Left lobe of liver (tissue), 2 donors: ENCODE measurements at regions not wholly inside any gene's neighbourhood (a gene's known extent, or its start where the extent isn't known, plus 50 kb on each side); places are given as distances from the start of the nearest gene placed in this dataset.
"Not testable (repeated sequence)": the region's sequence is repeated elsewhere in the genome, so short reads cannot be mapped to it uniquely, and the experiment has no call there.

Experiments
- ATAC-seq: fragments of 200-7000 bp; cut with Tn5 transposase; one replicate; pipeline ENCODE4 v1.9.1; 2020; ENCODE audit warnings: mild to moderate bottlenecking, moderate library complexity
- DNase-seq: peaks from one replicate; pipeline ENCODE4 v3.0.0-alpha.2; 2020; ENCODE audit warnings: low spot score
- donor health status: DM: no; HTN: no; CAD: no; lungs with moderate emphysema.
- donor health status: DM: no; HTN: yes; CAD: no.

DNA sequence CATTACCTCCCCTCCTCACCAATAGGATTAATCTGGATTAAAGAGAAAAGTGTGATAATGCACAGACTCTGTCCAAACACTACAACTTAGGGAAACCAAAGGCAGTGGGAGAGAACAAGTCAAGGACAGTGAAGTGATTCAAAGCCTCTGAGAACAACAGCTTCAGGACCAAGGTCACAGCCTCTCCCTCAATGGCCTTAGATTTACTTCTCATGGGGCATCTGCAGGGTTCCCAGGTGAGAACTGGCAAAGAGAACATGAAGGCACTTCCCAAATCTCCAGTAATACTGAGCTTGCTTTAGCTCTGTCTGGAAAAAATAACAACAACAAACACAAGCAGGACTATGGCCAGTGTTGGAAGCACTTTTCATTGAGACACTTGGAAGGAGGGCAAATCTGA lies 99.8 kb upstream of the GOLGA6L22 start:
- ATAC-seq, DNase-seq: not testable (repeated sequence)

DNA sequence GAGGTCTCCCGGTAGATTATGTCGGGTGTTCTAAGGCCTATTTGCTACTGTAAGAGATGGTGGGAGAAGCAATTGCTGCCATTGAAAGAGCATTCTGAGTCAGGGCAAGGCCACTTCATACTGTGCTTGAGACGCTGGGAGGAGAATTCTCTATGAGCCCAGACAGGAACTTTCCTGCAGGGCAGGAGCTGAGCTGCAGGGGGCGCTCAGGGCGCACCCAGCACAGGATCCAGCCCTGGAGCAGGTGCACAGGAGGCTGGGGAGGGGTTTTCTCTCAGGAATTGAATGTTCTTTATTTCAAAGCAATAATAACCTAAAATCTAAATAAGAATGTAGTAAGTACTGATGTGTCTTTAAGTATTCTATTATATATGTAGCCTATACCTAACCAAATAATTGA lies 99.1 kb upstream of the GOLGA6L22 start:
- not testable (repeated sequence) for DNase-seq
- peak; percentile 69 for ATAC-seq

DNA sequence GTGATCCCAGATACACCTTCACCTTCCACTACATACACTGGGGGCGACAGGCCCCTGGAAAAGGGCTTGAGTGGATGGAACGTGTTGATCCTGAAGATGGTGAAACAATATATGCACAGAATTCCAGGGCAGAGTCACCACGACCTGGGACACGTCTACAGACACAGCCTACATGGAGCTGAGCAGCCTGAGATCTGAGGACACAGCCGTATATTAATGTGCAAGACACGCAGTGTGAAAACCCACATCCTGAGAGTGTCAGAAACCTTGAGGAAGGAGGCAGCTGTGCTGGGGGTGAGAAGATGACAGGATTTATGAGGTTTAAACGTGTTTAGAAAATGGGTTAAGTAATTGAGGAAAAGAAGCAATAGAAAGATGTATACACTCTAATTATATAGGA lies 98.0 kb upstream of the GOLGA6L22 start:
- ATAC-seq, DNase-seq: not testable (repeated sequence)

DNA sequence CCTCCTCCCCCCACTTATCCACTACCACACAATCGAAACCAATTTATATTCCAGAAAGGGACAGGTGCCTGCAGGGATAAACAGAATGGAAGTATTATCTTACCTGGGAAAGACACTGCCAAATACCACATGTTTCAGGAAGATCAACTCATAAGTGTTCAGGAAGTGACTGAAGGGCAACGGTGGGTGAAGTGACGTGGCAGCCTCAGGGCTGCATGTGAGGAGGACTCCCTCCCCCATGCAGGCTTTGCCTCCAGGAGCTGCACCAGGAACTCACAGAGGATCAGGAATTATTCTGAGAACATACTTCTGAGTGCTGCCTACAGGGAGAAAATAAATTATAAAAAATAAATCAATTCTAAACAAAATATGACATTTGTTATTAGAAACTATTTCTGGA lies 96.2 kb upstream of the GOLGA6L22 start:
- not testable (repeated sequence) for ATAC-seq, DNase-seq

DNA sequence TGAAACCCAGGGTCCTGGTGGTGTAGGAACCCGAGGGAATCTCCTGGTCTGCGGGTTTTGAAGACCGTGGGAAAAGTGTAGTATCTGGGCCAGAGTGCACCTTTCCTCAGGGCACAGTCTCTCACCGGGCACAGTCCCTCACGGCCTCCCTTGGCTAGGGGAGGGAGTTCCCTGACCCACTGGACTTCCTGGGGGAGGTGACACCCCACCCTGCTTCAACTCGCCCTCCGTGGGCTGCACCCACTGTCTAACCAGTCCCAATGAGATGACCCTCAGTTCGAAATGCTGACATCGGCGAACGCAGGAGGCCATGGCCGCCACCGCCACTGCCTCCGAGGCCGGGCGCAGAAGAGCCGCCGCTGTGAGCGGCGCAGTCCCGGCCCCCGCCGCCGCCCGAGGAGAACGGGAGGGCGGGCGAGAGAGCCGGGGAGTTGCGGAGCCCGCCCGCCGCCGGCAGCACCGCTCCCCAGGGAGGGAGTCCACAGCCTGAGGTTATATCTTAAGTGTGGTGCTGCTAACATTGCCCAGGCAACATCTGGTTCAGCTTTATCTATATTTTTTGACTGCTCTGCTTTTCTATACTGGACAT lies 87.4 kb upstream of the GOLGA6L22 start:
- DNase-seq = not testable (repeated sequence)
- peak; percentile 26 for ATAC-seq

DNA sequence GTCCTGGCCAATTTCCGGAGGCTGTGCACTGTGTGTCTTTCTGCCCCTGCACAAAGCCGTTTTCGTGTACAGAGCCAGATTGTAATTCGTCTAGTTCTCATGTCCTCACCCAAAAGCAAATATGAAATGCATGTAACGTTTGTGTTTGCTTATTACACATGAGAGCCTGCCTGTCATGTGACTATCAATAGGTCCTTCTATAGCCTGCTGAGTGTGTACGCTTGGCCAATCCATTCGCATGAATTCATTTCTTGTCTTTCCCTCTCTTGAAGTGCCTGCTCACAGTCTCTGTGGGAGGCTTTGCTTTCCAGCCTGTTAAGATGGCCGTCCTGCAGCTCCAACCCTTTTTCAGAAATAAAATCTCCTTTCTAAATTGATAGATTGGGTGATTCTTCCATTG lies 84.2 kb upstream of the GOLGA6L22 start:
- DNase-seq, ATAC-seq: not testable (repeated sequence)

DNA sequence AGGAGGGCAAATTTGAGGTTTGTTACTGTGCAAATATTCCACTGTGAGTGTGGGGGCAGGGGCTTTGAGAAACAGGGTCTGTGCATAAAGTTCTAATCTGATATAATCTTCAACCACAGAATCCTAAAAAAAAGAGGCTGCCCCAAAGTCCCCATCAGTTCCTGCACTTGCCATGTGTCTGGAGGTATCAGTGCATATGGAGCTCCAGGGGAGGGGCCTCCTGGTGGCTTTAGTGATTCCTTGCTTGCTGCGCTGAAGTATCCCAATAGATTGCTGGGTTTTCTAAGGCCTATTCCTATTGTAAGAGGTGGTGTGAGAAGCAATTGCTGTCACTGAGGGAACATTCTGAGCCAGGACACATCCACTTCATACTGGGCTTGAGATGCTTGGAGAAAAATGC lies 82.9 kb upstream of the GOLGA6L22 start:
- not testable (repeated sequence) for DNase-seq, ATAC-seq

DNA sequence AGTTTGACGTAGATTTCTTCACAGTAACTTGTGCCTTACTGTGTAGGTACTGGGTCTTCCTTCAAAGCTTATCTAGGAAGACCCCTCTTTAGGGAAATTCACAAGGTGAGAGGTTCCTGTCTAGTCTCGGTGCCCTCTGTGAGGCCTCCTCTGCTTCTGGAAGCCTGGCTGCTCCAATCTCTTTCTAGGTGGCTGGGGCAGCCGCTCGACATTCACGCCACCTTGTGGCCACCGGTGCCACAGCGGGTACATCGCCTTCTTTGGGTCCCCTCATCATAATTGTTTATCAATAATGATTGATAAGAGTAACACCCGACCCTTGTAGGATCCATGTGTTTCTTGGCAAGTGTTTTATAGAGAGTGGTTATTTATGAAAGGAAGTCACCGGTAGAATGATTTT lies 80.8 kb upstream of the GOLGA6L22 start:
- ATAC-seq = peak; percentile 75
- DNase-seq = not testable (repeated sequence)

DNA sequence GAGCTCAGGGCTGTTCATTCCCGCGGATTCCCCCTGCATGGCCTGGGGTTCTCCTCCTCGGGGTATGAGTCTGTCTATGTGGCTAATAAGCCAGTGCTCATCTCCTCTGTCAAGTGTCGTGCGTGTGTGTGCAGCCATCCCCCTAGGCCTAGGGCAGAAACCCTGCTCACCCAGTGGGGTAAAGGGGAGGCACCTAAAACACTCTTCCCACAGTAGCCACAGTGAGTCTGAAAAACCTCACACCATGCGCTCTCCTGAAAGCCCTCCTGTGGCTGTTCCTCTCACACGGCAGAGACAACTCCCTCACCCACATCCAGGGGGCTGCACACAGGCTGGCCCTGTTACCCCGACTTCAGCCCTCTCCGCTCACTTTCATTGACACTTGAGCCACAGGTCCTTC lies 71.0 kb upstream of the GOLGA6L22 start:
- not testable (repeated sequence) for DNase-seq, ATAC-seq

DNA sequence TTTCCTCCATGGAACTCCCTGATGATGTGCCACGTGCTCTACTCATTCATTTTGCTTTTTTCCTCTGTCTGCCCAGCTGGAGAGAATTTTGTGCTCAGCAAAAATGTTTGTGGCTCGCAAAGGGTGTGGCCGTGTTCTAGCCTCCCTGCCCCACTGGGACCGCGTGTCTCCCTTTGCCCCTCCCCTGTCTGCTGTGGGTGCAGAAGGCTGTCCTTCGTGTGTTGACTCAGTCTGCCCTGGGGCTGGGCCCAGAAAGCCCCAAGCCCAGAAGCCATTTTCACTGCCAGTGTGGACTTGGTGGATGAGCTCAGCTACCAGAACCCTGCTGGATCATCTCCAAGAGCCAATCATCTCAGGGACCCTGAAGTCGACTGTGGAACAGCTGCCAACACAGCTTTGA lies 70.3 kb upstream of the GOLGA6L22 start:
- ATAC-seq, DNase-seq: not testable (repeated sequence)

DNA sequence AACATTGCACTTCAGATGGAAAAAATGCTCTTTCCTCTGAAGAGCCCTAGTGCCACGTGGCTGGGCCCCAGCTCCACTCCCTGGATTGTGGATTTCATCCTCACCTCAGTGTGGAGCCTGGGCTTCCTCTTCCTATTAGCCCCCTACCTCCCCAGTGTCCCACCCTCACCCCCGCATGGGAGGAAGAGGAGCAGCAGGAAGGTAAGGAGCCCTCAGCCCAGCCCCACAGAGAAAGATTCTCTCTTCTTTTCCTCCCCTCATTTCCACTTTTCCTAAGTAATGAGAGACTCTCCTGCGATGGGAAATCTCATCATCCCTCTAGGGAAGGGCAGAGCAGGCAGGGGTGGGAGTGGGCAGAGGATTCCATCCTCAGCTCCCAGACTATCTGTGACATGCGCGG lies 57.5 kb upstream of the GOLGA6L22 start:
- not testable (repeated sequence) for DNase-seq, ATAC-seq

DNA sequence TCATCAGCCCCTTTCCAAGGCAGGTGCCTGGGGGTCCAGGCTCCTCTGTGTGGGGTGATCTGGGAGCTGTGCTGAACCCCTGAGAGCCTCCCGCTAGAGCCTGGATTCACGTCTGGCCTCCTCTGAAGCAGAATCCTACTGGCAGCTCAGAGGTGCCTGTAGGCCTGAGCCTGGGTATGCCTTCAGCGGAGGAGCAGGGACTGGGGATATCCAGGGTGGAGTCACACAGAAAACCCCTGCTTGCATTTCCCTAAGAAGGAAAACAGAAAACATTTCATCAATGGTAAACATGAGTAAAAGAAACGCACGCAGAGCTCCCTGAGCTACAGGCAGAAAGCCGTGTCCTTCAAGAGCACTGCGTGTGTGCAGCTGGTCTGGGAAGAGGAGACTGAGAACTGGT lies 57.0 kb upstream of the GOLGA6L22 start:
- DNase-seq = peak; percentile 23
- ATAC-seq = not testable (repeated sequence)

DNA sequence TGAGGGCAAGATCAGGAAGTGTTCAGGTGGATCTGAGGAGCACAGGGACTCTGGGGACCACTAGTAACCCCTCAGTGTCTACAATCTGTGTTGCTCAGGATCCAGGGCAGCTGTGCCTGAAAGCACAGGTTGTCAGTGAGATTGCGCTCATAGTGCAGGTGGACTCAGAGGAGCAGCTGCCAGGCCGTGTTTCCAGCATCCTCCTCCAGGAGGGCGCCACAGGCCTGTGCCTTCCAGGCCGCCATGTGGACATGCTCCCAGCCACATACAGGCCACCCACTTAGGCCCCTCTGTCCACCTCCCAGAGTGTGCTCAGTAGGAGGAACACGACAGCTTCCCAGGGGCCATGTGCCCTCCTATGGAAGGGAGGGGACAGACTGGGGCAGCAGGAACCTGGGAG lies 52.9 kb upstream of the GOLGA6L22 start:
- DNase-seq, ATAC-seq: not testable (repeated sequence)
